ENCODE measurements at regions not wholly inside any gene's neighbourhood (a gene's known extent, or its start where the extent isn't known, plus 50 kb on each side); places are given as distances from the start of the nearest gene placed in this dataset.

DNA sequence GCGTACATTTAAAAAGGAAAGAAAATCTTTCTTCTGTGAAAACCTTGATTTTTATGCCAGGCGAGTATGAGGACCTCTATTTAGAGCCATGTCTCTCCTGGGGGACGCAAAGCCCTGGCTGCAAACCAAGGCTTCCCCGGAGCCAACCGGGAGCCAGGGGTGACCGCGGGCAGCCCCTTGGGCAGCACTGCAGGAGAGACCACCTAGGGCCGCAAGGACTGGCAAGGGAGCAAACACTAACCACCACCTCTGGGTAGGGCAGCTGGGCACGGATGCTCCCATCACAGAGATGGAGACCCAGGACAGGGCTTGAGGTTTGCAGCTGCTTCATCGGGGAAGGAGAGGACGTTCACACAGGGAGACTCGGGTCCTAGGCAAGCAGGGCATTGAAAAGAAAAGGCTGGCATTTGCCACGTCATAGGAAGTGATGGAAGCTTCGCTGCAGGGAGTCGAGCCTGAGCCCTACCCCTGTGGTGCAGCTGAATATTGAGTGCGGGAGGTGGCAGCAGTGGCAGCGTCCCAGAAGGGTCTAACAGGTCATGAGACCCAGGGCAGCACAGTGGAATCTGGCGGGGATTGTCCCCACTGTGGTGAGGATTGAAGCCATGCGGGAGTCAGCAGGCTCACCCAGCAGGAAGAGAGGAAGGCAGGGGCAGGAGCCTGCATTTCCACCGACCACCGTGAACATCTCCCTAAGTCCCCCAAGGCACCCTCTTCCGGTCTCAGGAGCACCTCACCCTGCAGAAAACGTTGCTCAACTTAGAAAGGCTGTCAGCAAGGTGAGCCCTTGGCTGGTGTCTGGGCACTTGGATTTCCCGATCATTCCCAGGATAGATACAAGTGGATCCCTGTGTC lies 156.2 kb upstream of the CST7 start:
- no peak for FAIRE-seq
- Histone ChIP-seq H3K27ac (ENCODE audit: extremely low read depth, low read depth, low read length) (no peak overlapping the region), H3K4me1 (replicated peaks in 1 of 2; ENCODE audit: control insufficient read depth in 2 of 2, insufficient read depth in 2 of 2, low read length in 2 of 2) (no peaks in the 10 kb centered on the region), H4K20me1 (replicated peaks; ENCODE audit: control insufficient read depth, insufficient read depth, low read length) (no peaks in the 10 kb centered on the region), H2AFZ (ENCODE audit: low read depth, low read length) (no peak overlapping the region), H3K9ac (ENCODE audit: insufficient read depth in 1 of 2, low read depth in 2 of 2, low read length in 2 of 2) (no peak overlapping the region), H3K4me2 (ENCODE audit: insufficient read depth, low read length) (no peak overlapping the region), H3K9me3 (replicated peaks; ENCODE audit: control insufficient read depth, insufficient read depth, low read depth, low read length) (no peaks in the 10 kb centered on the region), H3K79me2 (ENCODE audit: control insufficient read depth, insufficient read depth, low read length) (no peaks in the 10 kb centered on the region), H3K9me1 (ENCODE audit: control insufficient read depth, insufficient read depth, low read length) (no peaks in the 10 kb centered on the region), H3K27me3 (ENCODE audit: control insufficient read depth in 2 of 2, insufficient read depth in 2 of 2, low read length in 2 of 2) (peaks cover 0 to 16% of the 10 kb centered on the region in 2 experiments; a peak in 1 of 5 replicates), H3K4me3 (no peak overlapping the region), H3K36me3 (ENCODE audit: control insufficient read depth, insufficient read depth, low read length) (no peaks in the 10 kb centered on the region)
- DNase-seq (ENCODE audit: extremely low read depth in 1 of 4, low spot score in 3 of 4) = no peak
- ATAC-seq = no peak
- CTCF ChIA-PET (ENCODE audit: low intra/inter-chr PET ratio) = no interaction called here
- intact Hi-C loops (cut with micrococcal nuclease) (no loop called here), in situ Hi-C loops (cut with MboI) (no loop called here)
- no TSS peak for BruUV-seq (replicated peaks)
- POLR2A ChIA-PET = no interaction called here
- under 1% methylated on average over 20 of the region's 24 CpGs for WGBS (ENCODE audit: insufficient coverage, low coverage, missing lambda C conversion rate)
- no peak for TF ChIP-seq THRAP3 (IDR thresholded peaks at IDR 0.05; ENCODE audit: borderline replicate concordance)
- TF ChIP-seq, protein P1, sequence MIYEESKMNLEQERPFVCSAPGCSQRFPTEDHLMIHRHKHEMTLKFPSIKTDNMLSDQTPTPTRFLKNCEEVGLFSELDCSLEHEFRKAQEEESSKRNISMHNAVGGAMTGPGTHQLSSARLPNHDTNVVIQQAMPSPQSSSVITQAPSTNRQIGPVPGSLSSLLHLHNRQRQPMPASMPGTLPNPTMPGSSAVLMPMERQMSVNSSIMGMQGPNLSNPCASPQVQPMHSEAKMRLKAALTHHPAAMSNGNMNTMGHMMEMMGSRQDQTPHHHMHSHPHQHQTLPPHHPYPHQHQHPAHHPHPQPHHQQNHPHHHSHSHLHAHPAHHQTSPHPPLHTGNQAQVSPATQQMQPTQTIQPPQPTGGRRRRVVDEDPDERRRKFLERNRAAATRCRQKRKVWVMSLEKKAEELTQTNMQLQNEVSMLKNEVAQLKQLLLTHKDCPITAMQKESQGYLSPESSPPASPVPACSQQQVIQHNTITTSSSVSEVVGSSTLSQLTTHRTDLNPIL (CRISPR knock-in tag; IDR thresholded peaks at IDR 0.05) = no peak
- no peak for TF ChIP-seq IRF2 (CRISPR knock-in tag; IDR thresholded peaks at IDR 0.05)
- TF ChIP-seq, protein P2, sequence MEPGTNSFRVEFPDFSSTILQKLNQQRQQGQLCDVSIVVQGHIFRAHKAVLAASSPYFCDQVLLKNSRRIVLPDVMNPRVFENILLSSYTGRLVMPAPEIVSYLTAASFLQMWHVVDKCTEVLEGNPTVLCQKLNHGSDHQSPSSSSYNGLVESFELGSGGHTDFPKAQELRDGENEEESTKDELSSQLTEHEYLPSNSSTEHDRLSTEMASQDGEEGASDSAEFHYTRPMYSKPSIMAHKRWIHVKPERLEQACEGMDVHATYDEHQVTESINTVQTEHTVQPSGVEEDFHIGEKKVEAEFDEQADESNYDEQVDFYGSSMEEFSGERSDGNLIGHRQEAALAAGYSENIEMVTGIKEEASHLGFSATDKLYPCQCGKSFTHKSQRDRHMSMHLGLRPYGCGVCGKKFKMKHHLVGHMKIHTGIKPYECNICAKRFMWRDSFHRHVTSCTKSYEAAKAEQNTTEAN (CRISPR knock-in tag; IDR thresholded peaks at IDR 0.05) = no peak
- TF ChIP-seq, protein P3, sequence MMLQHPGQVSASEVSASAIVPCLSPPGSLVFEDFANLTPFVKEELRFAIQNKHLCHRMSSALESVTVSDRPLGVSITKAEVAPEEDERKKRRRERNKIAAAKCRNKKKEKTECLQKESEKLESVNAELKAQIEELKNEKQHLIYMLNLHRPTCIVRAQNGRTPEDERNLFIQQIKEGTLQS (IDR thresholded peaks at IDR 0.05) = no peak
- TF ChIP-seq, protein P3 (CRISPR knock-in tag; conservative IDR thresholded peaks at IDR 0.05) = no peak
- no peak for TF ChIP-seq ZNF76 (CRISPR knock-in tag; IDR thresholded peaks at IDR 0.05; ENCODE audit: borderline replicate concordance)
- TF ChIP-seq, protein P4, sequence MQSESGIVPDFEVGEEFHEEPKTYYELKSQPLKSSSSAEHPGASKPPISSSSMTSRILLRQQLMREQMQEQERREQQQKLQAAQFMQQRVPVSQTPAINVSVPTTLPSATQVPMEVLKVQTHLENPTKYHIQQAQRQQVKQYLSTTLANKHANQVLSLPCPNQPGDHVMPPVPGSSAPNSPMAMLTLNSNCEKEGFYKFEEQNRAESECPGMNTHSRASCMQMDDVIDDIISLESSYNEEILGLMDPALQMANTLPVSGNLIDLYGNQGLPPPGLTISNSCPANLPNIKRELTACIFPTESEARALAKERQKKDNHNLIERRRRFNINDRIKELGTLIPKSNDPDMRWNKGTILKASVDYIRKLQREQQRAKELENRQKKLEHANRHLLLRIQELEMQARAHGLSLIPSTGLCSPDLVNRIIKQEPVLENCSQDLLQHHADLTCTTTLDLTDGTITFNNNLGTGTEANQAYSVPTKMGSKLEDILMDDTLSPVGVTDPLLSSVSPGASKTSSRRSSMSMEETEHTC (IDR thresholded peaks at IDR 0.05) = no peak
- no peak for TF ChIP-seq LCOR (CRISPR knock-in tag; IDR thresholded peaks at IDR 0.05)
- no peak for TF ChIP-seq CREBBP (IDR thresholded peaks at IDR 0.05; ENCODE audit: low read depth, low read length)
- no peak for TF ChIP-seq ZNF263 (CRISPR knock-in tag; IDR thresholded peaks at IDR 0.05; ENCODE audit: borderline replicate concordance)
- no peak for TF ChIP-seq TBL1XR1 (IDR thresholded peaks at IDR 0.05; ENCODE audit: low read length in 2 of 2)
- TF ChIP-seq, protein P5, sequence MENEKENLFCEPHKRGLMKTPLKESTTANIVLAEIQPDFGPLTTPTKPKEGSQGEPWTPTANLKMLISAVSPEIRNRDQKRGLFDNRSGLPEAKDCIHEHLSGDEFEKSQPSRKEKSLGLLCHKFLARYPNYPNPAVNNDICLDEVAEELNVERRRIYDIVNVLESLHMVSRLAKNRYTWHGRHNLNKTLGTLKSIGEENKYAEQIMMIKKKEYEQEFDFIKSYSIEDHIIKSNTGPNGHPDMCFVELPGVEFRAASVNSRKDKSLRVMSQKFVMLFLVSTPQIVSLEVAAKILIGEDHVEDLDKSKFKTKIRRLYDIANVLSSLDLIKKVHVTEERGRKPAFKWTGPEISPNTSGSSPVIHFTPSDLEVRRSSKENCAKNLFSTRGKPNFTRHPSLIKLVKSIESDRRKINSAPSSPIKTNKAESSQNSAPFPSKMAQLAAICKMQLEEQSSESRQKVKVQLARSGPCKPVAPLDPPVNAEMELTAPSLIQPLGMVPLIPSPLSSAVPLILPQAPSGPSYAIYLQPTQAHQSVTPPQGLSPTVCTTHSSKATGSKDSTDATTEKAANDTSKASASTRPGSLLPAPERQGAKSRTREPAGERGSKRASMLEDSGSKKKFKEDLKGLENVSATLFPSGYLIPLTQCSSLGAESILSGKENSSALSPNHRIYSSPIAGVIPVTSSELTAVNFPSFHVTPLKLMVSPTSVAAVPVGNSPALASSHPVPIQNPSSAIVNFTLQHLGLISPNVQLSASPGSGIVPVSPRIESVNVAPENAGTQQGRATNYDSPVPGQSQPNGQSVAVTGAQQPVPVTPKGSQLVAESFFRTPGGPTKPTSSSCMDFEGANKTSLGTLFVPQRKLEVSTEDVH (IDR thresholded peaks at IDR 0.05; ENCODE audit: low read depth, partially characterized antibody) = no peak
